Colonic mucosa (tissue), 4 donors: ENCODE measurements at regions not wholly inside any gene's neighbourhood (a gene's known extent, or its start where the extent isn't known, plus 50 kb on each side); places are given as distances from the start of the nearest gene placed in this dataset.

Source experiments
- DNase-seq: peaks from one replicate; pipeline ENCODE4 v3.0.0-alpha.2; 2020
- H3K27ac ChIP-seq: fragments of 200-600 bp; one replicate; pipeline ENCODE4 v1.8.0; 2021
- H3K27me3 ChIP-seq: fragments of 200-600 bp; one replicate; pipeline ENCODE4 v1.8.0; 2021
- H3K36me3 ChIP-seq: fragments of 200-600 bp; one replicate; pipeline ENCODE4 v1.8.0; 2021
- H3K4me1 ChIP-seq: fragments of 200-600 bp; one replicate; pipeline ENCODE4 v1.8.0; 2021; ENCODE audit warnings: mild to moderate bottlenecking
- H3K4me3 ChIP-seq: fragments of 200-600 bp; one replicate; pipeline ENCODE4 v1.8.0; 2021
- H3K9ac ChIP-seq, 2 donors: one replicate each; pipeline ENCODE4 v1.7.0; 2013; ENCODE audit warnings: control low read depth in 2 of 2, low read depth in 2 of 2, low read length in 2 of 2
- H3K9me3 ChIP-seq: fragments of 200-600 bp; one replicate; pipeline ENCODE4 v1.8.0; 2021
- intact Hi-C: fragments of 100-400 bp; cut with DNase I; formaldehyde crosslinking; loops from one replicate; pipeline ENCODE4 v1.14.1; 2022
- TF ChIP-seq, protein P1 (sequence below): fragments of 200-600 bp; IDR thresholded peaks from one replicate; pipeline ENCODE4 v1.8.0; 2022; ENCODE audit warnings: antibody characterized with exemption, mild to moderate bottlenecking
- donor health status: healthy.
- donor health status: DM: no; HTN: no; CAD: no.
- donor health status: DM: no; HTN: no; CAD: no.

- Histone ChIP-seq H3K36me3 (no peaks in the 10 kb centered on the region), H3K27ac (no peak overlapping the region), H3K4me3 (no peak overlapping the region), H3K27me3 (no peaks in the 10 kb centered on the region), H3K9ac (no peak overlapping the region), H3K9me3 (no peaks in the 10 kb centered on the region), H3K4me1 (no peaks in the 10 kb centered on the region)
- no peak for DNase-seq
- TF ChIP-seq, protein P1, sequence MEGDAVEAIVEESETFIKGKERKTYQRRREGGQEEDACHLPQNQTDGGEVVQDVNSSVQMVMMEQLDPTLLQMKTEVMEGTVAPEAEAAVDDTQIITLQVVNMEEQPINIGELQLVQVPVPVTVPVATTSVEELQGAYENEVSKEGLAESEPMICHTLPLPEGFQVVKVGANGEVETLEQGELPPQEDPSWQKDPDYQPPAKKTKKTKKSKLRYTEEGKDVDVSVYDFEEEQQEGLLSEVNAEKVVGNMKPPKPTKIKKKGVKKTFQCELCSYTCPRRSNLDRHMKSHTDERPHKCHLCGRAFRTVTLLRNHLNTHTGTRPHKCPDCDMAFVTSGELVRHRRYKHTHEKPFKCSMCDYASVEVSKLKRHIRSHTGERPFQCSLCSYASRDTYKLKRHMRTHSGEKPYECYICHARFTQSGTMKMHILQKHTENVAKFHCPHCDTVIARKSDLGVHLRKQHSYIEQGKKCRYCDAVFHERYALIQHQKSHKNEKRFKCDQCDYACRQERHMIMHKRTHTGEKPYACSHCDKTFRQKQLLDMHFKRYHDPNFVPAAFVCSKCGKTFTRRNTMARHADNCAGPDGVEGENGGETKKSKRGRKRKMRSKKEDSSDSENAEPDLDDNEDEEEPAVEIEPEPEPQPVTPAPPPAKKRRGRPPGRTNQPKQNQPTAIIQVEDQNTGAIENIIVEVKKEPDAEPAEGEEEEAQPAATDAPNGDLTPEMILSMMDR: no peak
- intact Hi-C loops: no loop called here
Observed at GRCh38 chr2:156958374-156958773, 299.1 kb upstream of the GALNT5 start.

- DNase-seq: no peak
- intact Hi-C loops: no loop called here
- H3K4me1 ChIP-seq: no peaks in the 10 kb centered on the region
- H3K36me3 ChIP-seq: no peaks in the 10 kb centered on the region
- H3K27me3 ChIP-seq: no peaks in the 10 kb centered on the region
- H3K9me3 ChIP-seq: no peaks in the 10 kb centered on the region
- H3K4me3 ChIP-seq: no peak overlapping the region
- TF ChIP-seq, protein P1: no peak
- H3K27ac ChIP-seq: no peak overlapping the region
- no peak overlapping the region for H3K9ac ChIP-seq
Observed at GRCh38 chr2:156959481-156959880, 298.0 kb upstream of the GALNT5 start.

DNA sequence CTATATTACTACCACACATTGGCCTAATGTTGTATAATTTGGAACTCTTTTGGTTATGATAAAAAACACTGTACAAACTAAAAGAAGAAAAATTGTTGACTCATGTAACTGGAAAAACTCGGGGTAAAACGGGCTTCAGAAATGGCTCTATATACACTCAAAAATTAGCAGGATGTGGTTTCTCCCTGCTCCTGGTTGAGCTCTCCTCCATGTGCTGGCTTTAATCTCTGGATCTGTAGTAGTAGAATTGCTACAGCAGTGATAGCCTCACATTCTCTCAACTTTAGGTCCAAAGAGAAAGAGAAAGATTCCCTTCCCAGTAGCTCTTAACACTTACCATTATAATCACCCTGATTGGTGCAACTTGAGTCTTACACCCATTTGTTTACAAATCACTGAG lies 274.9 kb upstream of the GALNT5 start:
- H3K9me3 ChIP-seq: no peaks in the 10 kb centered on the region
- no peaks in the 10 kb centered on the region for H3K4me1 ChIP-seq
- H3K36me3 ChIP-seq: no peaks in the 10 kb centered on the region
- no peak overlapping the region for H3K27ac ChIP-seq
- no peak overlapping the region for H3K9ac ChIP-seq
- no peak overlapping the region for H3K4me3 ChIP-seq
- TF ChIP-seq, protein P1: no peak
- DNase-seq: no peak
- intact Hi-C loops: no loop called here
- no peaks in the 10 kb centered on the region for H3K27me3 ChIP-seq

- H3K36me3 ChIP-seq: no peaks in the 10 kb centered on the region
- H3K4me1 ChIP-seq: no peaks in the 10 kb centered on the region
- DNase-seq: no peak
- intact Hi-C loops: no loop called here
- H3K9ac ChIP-seq: no peak overlapping the region
- TF ChIP-seq, protein P1: no peak
- no peak overlapping the region for H3K27ac ChIP-seq
- no peaks in the 10 kb centered on the region for H3K27me3 ChIP-seq
- H3K9me3 ChIP-seq: no peaks in the 10 kb centered on the region
- H3K4me3 ChIP-seq: no peak overlapping the region
Observed at GRCh38 chr2:156986339-156986988, 271.0 kb upstream of the GALNT5 start.

DNA sequence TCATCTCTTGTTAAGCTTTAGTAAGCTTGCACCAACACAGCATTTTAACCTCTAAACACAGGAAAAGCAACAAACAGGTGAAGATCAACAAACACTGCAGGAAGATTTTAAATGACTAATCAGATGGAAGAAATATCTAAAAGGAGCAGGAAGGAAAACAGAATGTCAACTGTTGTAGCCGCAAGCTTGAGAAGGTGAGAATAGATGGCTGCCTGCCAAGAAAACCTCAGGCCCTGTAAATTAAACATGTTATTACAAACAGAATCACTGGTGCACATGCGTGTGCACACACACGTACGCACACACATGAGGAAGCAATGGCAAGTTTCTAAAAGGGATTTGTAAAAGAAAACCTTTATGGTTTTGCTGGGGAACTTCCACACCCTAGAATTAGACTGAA lies 257.8 kb upstream of the GALNT5 start:
- no peak for DNase-seq
- TF ChIP-seq, protein P1: no peak
- Histone ChIP-seq H3K27ac (no peak overlapping the region), H3K27me3 (no peaks in the 10 kb centered on the region), H3K9me3 (no peaks in the 10 kb centered on the region), H3K4me1 (no peaks in the 10 kb centered on the region), H3K36me3 (no peaks in the 10 kb centered on the region), H3K9ac (no peak overlapping the region), H3K4me3 (no peak overlapping the region)
- intact Hi-C loops: no loop called here
